ENCODE measurements at regions not wholly inside any gene's neighbourhood (a gene's known extent, or its start where the extent isn't known, plus 50 kb on each side); places are given as distances from the start of the nearest gene placed in this dataset.
"Not testable (repeated sequence)": the region's sequence is repeated elsewhere in the genome, so short reads cannot be mapped to it uniquely, and the experiment has no call there.

GRCh38 chr10:33489501-33490176 lies 155.2 kb upstream of the NRP1 start:
- DNase-seq: no peak

- peak; percentile 62 for DNase-seq
These were observed 152.7 kb upstream of the NRP1 start for GRCh38 chr10:33487014-33487776.

- DNase-seq: no peak
These were observed 150.8 kb upstream of the NRP1 start for GRCh38 chr10:33485276-33485675.

GRCh38 chr10:33484787-33485186 lies 150.3 kb upstream of the NRP1 start:
- no peak for DNase-seq

GRCh38 chr10:33483816-33484190 lies 149.3 kb upstream of the NRP1 start:
- DNase-seq: no peak

- no peak for DNase-seq
These were observed 148.8 kb upstream of the NRP1 start for GRCh38 chr10:33483124-33483815.

GRCh38 chr10:33482486-33482885 lies 148.0 kb upstream of the NRP1 start:
- DNase-seq: no peak

- DNase-seq: no peak
These were observed 146.7 kb upstream of the NRP1 start for GRCh38 chr10:33481184-33481583.

GRCh38 chr10:33480417-33480816 lies 145.9 kb upstream of the NRP1 start:
- not testable (repeated sequence) for DNase-seq

- DNase-seq: no peak
These were observed 144.2 kb upstream of the NRP1 start for GRCh38 chr10:33478675-33479125.

GRCh38 chr10:33478089-33478674 lies 143.7 kb upstream of the NRP1 start:
- DNase-seq: no peak

GRCh38 chr10:33477291-33478088 lies 143.0 kb upstream of the NRP1 start:
- no peak for DNase-seq

GRCh38 chr10:33476757-33477273 lies 142.3 kb upstream of the NRP1 start:
- no peak for DNase-seq

GRCh38 chr10:33473688-33474087 lies 139.2 kb upstream of the NRP1 start:
- no peak for DNase-seq

- not testable (repeated sequence) for DNase-seq
These were observed 133.5 kb upstream of the NRP1 start for GRCh38 chr10:33468006-33468405.

- DNase-seq: no peak
These were observed 131.3 kb upstream of the NRP1 start for GRCh38 chr10:33465747-33466146.

- no peak for DNase-seq
These were observed 128.5 kb upstream of the NRP1 start for GRCh38 chr10:33463011-33463410.

- DNase-seq: no peak
These were observed 126.8 kb upstream of the NRP1 start for GRCh38 chr10:33461295-33461640.

- DNase-seq: no peak
These were observed 126.2 kb upstream of the NRP1 start for GRCh38 chr10:33460505-33461294.

GRCh38 chr10:33459602-33460001 lies 125.1 kb upstream of the NRP1 start:
- DNase-seq: no peak

GRCh38 chr10:33455029-33455428 lies 120.6 kb upstream of the NRP1 start:
- no peak for DNase-seq

- no peak for DNase-seq
These were observed 120.1 kb upstream of the NRP1 start for GRCh38 chr10:33454554-33454953.
